ENCODE measurements at regions not wholly inside any gene's neighbourhood (a gene's known extent, or its start where the extent isn't known, plus 50 kb on each side); places are given as distances from the start of the nearest gene placed in this dataset.

- TF ChIP-seq EZH2 (IDR thresholded peaks at IDR 0.05; ENCODE audit: low read length, unreplicated experiment), result no peak
- TF ChIP-seq, protein P1, sequence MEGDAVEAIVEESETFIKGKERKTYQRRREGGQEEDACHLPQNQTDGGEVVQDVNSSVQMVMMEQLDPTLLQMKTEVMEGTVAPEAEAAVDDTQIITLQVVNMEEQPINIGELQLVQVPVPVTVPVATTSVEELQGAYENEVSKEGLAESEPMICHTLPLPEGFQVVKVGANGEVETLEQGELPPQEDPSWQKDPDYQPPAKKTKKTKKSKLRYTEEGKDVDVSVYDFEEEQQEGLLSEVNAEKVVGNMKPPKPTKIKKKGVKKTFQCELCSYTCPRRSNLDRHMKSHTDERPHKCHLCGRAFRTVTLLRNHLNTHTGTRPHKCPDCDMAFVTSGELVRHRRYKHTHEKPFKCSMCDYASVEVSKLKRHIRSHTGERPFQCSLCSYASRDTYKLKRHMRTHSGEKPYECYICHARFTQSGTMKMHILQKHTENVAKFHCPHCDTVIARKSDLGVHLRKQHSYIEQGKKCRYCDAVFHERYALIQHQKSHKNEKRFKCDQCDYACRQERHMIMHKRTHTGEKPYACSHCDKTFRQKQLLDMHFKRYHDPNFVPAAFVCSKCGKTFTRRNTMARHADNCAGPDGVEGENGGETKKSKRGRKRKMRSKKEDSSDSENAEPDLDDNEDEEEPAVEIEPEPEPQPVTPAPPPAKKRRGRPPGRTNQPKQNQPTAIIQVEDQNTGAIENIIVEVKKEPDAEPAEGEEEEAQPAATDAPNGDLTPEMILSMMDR (conservative IDR thresholded peaks at IDR 0.05; ENCODE audit: low read depth, low read length), result no peak
- no peak for TF ChIP-seq EZH2phosphoT487 (IDR thresholded peaks at IDR 0.05; ENCODE audit: borderline replicate concordance, low read length)
Measured at GRCh38 chr1:95668165-95668564, 434.2 kb downstream of the RWDD3 start.
